NCI-H82 treated with DMSO at 0.1 percent for 48 hours (cell line): ENCODE measurements at regions not wholly inside any gene's neighbourhood (a gene's known extent, or its start where the extent isn't known, plus 50 kb on each side); places are given as distances from the start of the nearest gene placed in this dataset.

Experiments
- DNase-seq: peaks from one replicate; lab custom pipeline; 2025; ENCODE audit not compliant: unreplicated experiment; lab: John Stamatoyannopoulos, UW

- DNase-seq = no peak
Measured at GRCh38 chr5:77845324-77845646, 69.1 kb upstream of the TBCA start.

- DNase-seq = no peak
Measured at GRCh38 chr5:77844623-77845323, 68.6 kb upstream of the TBCA start.

GRCh38 chr5:77844373-77844622, 68.2 kb upstream of the TBCA start:
- DNase-seq = no peak

- no peak for DNase-seq
Measured at GRCh38 chr5:77843570-77844372, 67.6 kb upstream of the TBCA start.

- DNase-seq = no peak
Measured at GRCh38 chr5:77842243-77842642, 66.1 kb upstream of the TBCA start.

GRCh38 chr5:77841616-77842015, 65.5 kb upstream of the TBCA start:
- DNase-seq = peak; percentile 50

GRCh38 chr5:77840930-77841329, 64.8 kb upstream of the TBCA start:
- DNase-seq = no peak

GRCh38 chr5:77839691-77840090, 63.6 kb upstream of the TBCA start:
- no peak for DNase-seq

- DNase-seq = no peak
Measured at GRCh38 chr5:77832938-77833337, 56.8 kb upstream of the TBCA start.

GRCh38 chr5:77832166-77832770, 56.1 kb upstream of the TBCA start:
- DNase-seq = no peak

- DNase-seq = no peak
Measured at GRCh38 chr5:77828445-77828844, 52.3 kb upstream of the TBCA start.
